ENCODE measurements at regions not wholly inside any gene's neighbourhood (a gene's known extent, or its start where the extent isn't known, plus 50 kb on each side); places are given as distances from the start of the nearest gene placed in this dataset.

DNA sequence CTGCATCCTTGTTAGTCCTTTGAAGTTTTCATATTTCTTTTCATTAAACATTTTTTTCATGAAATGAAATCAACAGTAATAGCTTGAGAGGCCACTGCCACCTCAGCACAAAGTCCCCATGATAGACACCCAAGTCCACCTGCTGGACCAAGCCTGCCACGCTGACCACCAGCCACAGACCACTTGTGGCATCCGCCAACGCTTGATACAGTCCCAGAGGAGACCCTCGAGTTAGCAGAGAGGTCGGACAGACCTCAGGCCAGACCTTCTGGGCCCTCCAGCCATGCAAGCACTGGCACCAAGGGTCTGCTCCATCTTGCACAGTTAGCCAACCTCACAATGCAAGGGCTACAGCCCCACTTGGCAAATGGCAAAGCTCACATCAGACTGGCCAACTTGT lies 91.8 kb upstream of the RTL6 start:
- no peak for DNase-seq

GRCh38 chr22:44588348-44588747 lies 90.3 kb upstream of the RTL6 start:
- DNase-seq: no peak

GRCh38 chr22:44587737-44588310 lies 89.8 kb upstream of the RTL6 start:
- DNase-seq: no peak

GRCh38 chr22:44586999-44587736 lies 89.1 kb upstream of the RTL6 start:
- DNase-seq: no peak

DNA sequence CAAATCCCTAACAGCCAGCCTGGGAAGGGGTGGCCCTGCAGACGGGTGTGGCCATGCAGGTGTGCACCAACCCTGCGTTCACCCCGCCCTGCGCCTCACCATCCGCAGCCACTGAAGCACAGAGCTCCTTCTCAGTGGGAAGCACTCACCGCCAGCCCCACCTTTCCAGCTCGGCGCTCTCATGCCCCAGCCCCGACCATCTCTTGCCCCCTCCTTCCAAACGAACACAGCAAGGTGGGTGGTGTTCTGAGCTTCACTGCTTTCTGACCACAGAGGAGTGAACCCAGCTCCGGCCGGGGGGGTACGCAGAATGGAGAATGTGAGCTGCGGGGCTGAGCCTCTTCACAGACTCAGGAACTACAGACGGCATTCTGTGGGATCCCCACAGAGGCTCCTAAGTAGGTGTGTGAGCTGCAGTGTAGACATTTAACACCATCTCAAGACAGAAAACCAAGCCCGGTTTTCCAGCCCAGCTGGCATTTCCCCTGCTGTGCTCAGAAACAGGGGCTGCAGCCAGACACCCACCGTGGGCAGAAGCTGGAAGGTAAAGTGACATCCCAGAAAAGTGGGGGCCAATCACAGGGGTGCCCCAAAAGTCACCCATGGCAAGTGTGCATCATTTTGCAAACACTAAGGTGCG lies 88.4 kb upstream of the RTL6 start:
- no peak for DNase-seq

GRCh38 chr22:44585559-44586350 lies 87.7 kb upstream of the RTL6 start:
- no peak for DNase-seq

GRCh38 chr22:44584256-44584902 lies 86.3 kb upstream of the RTL6 start:
- DNase-seq: no peak

DNA sequence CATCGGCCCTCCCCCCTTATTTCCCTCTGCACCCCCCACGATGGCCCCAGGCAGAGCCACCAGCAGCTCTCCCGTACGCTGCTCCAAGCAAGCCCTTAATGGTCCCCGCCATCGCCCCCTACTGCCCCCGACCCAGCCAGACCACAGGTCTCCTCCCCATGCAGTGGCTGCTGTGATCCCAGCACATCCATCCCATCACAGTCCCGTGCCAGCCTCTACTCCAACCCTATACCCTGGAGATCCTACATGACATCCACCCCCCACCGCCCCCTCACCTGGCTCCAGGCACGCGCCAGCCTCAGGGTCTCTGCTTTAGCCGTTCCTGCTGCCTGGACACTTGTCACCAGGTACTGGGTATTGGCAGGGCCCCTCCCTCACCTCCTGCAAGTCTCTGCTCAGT lies 85.8 kb upstream of the RTL6 start:
- no peak for DNase-seq

- DNase-seq: no peak
Observed at GRCh38 chr22:44583061-44583760, 85.2 kb upstream of the RTL6 start.

DNA sequence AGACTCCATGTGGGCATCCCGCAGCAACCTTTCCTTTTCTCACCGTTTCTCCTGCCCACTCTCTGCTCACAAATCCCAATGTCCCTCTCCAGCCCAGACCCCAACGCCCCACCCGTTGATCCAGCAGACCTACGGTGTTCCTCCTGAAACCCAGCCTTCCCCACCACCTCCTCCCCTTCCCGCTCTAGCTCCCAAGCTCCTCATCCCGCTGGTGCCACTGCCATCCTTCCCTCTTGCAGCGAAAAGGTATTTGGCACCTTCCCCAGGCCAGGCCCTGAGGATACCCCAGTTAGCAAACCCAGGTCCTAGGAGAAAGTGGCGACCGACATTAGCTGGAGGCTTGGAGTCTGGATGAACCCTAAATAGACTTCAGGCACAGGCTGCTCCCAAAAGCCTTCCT lies 84.0 kb upstream of the RTL6 start:
- no peak for DNase-seq

GRCh38 chr22:44581096-44581435 lies 83.0 kb upstream of the RTL6 start:
- DNase-seq: no peak

- no peak for DNase-seq
Observed at GRCh38 chr22:44580176-44581095, 82.4 kb upstream of the RTL6 start.

DNA sequence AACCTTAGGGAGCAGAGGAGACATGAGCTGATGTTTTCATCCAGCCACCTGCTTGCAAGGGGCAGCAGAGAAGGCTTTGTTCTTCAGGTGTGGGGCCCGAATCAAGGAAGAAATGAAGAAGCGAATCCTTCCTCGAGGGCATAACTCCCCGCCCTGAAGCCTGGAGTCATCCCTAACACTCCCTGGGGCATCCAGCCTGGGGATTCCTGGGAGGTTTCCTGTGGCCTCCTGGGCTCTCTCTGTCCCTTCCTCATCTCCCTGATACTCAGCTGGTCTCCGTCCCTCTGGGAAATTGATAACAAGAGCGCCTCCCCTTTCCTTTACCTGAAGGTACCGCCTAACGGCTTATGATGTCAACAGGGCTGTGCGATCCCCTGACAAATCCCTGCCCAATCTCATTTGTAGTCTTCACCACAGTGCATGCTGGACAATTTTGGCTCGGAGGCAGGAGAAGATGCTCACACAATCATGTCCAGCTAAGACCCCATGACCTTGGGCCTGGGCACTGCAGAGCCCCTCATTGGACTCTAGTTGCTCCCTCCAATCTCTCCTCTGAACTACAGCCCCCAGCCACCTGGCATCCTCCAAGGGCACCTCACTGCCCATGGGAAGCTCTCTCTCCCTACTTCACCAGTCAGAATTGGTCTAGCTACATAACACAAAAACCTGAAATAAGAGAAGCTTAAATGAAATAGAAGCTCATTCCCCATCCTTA lies 80.6 kb upstream of the RTL6 start:
- DNase-seq: no peak

- DNase-seq: no peak
Observed at GRCh38 chr22:44578110-44578457, 80.1 kb upstream of the RTL6 start.

DNA sequence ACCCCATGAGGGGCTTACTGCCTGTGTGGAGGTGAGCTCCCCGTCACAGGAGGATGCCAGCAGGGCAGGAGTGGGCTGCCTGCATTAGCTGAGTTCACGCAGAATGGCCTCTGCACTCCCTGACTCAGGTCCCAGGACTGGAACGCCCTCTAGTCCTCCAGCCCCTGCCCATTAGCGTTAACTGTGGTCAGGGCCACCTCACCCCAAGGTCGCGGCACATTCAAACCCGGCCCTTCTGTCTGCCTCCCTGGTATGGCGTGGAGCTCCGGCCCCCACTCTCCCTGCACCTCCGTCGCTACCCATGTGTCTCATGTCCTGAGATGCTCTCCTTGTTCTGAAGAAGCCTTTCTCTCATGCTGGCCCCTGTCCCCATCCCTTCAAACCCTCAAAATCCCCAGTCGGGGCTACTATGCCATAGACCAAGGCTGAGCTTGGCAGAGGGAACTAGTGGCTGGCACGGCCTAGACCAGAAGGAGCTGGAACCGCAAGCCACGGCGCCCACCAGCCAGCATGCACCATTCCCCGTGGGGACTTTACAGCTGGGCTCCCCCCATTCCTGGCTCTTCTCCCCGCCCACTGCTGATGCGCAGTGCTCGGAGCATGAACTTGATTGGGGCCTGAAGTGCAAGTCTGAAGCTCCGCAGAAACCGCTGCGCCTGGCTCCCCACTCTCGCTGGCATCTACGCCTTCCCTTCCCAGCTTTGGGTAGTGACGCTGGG lies 79.5 kb upstream of the RTL6 start:
- DNase-seq: no peak

DNA sequence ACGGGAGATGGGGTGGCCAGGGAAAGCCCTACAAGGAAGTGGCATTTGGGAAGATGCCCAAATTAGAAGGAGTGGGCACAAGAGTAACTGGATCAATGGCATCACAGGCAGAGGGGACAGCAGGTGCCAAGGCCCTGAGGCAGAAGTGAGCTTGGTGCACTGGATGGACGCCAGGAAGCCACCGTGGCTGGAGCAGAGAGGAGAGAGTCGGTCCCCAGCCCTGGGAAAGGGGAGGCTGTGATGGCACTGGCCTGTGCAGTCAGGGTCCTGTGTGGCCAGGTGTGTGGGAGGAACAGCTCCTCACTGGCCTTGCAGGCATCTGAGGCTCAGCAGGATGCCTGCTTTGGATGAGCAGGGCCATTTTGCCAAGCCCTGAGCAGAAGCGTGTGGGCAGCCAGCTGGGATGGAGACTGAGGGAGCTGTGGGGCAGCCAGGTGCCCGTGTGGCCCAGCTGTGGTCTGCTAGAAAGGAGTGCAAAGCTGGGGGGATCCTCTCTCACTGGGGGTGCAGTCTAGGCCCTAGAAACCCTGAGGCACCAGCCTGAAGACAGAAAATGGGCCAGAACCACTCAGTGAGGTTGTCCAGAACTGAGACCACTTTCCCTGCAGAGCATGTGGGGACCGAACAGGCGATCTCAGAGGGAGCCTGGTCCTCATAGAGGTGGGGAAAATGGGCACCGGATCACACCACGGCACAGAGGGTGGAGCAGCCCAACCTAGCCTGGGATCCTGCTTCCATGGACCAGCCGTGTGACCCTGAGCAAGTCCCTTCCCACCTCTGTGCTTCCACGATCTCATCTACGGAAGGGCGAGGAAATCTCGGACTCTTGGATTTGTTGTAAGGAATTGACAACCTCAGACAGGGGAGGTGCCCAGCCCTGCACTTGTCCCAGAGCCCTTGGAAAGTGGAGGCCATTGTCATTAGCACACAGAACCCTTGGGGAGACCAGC lies 78.6 kb upstream of the RTL6 start:
- no peak for DNase-seq

DNA sequence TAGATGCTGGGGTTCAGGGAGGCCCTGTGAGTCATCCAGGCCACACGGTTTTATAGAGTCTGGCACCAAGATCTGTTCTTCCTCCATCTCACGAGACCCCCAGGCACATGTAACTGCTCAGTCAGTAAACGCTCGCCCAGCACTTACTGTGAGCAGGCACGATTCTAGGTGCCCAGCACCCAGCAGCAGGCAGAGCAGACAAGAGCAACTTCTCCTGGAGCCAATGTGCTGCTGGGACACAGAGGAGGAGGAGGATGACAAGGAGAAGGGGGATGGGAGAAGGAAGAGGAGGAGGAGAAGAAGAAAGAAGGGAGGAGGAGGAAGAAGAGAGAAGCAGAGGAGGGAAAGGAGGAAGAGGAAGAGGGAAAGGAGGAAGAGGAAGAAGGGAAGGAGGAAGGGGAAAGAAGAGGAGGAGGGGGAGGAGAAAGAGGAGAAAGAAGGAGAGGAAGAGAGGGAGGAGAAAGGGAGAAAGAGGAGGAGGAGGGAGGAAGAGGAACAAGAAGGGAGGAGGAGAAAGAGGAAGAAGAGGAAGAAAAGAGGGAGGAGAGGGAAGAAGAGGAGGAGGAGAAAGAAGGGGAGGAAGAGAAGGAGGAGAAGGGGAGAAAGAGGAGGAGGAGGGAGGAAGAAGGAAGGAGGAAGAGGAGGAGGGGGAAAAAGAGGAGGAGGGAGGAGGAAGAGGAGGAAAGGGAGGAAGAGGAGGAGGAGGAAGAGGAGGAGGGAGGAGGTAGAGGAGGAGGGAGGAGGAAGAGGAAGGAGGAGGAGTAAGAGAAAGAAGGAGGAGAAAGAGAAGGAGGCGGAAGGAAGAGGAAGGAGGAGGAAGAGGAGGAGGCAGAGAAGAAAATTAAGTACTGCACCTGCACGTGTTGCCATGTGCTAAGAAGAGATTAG lies 77.6 kb upstream of the RTL6 start:
- DNase-seq: no peak
